AG09309 (cell line): ENCODE measurements at regions not wholly inside any gene's neighbourhood (a gene's known extent, or its start where the extent isn't known, plus 50 kb on each side); places are given as distances from the start of the nearest gene placed in this dataset.
A peak's percentile ranks its signal among the peaks of the same experiment; 100 is the strongest.

ENCODE experiments used
- DNase-seq: peaks from one replicate; pipeline ENCODE4 v3.0.0-alpha.2; 2010; ENCODE audit warnings: low read depth
- H3K4me3 ChIP-seq: 2 replicates; pipeline ENCODE4 v1.5.1; 2011; ENCODE audit warnings: mild to moderate bottlenecking, low read depth, low read length, moderate library complexity; ENCODE audit not compliant: control insufficient read depth
- CTCF ChIP-seq: IDR thresholded peaks from 2 replicates; pipeline ENCODE4 v1.5.1; 2011; ENCODE audit warnings: mild to moderate bottlenecking, low read depth, low read length, inconsistent platforms; ENCODE audit not compliant: insufficient read depth, control insufficient read depth; ENCODE audit errors: missing control alignments

GRCh38 chr12:30044206-30044605 lies 260.5 kb upstream of the TMTC1 start:
- no peak for TF ChIP-seq CTCF
- DNase-seq = no peak
- no peak overlapping the region for H3K4me3 ChIP-seq

GRCh38 chr12:30043151-30043847 lies 259.6 kb upstream of the TMTC1 start:
- no peak for TF ChIP-seq CTCF
- DNase-seq = no peak
- no peak overlapping the region for H3K4me3 ChIP-seq

DNA sequence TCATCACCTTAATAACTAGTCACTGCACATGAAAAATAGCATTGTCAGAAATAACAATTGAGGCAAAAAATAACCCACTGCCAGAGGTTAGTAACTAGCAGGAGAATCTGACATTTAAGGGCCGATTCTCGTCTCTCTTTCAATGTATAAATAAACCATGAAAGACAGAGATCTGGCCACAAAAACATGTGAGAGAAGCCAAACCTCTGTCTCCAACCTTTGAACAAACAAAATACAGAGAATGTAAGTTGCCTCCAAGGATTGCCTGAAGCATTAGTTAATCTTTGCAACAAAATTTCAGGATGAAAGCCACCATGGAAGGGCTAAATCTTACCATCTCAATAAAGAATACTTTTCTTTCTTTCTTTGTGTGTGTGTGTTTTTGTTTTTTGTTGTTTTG lies 257.4 kb upstream of the TMTC1 start:
- H3K4me3 ChIP-seq = no peak overlapping the region
- no peak for TF ChIP-seq CTCF
- no peak for DNase-seq

DNA sequence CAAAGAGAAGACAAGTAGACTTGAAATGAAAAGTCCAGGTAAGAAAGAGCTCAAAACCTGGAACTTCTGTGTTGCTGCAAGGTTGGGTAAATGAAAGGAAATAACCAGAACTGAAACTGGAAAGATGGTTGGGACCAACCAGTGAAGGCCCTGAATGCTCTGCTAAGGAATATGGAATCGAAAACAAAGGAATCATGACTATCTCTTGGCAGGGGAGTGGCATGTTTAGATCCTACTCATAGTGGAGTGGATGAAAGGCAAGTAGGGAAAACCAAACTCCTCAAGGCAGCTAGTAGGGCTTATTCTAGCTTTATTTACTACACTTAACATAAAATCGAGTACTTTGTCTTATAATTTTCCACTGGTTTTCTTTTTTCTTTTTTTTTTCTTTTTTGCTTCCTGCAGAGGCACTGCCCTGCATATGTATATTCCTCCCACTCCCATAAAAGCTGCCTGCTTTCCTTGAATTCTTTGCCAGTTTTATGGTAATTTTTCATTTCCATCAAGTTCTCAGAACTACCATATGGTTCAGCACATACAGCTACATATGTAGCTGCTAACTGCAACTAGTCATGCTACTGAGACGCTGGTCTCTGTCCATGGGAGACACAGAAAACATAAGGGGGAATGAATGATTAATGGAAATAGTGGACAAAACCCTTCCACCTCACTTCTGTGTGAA lies 247.1 kb upstream of the TMTC1 start:
- no peak for TF ChIP-seq CTCF
- DNase-seq = no peak
- H3K4me3 ChIP-seq = no peak overlapping the region

- DNase-seq = peak; percentile 31
- TF ChIP-seq CTCF = no peak
- H3K4me3 ChIP-seq = no peak overlapping the region
Measured at GRCh38 chr12:30026621-30027234, 243.0 kb upstream of the TMTC1 start.

DNA sequence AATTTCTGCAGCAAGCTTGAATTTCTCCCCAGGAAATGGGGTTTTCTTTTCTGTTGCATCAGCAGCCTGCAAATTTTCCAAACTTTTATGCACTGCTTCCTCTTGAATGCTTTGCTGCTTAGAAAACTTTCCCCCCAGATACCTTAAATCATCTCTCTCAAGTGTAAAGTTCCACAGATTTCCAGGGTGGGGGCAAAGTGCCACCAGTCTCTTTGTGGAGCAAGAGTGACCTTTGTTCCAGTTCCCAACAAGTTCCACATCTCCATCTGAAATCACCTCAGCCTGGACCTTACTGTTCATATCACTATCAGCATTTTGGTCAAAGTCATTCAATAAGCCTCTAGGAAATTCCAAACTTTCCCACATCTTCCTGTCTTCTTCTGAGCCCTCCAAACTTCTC lies 241.6 kb upstream of the TMTC1 start:
- DNase-seq = no peak
- H3K4me3 ChIP-seq = no peak overlapping the region
- no peak for TF ChIP-seq CTCF
